G401 (cell line): ENCODE measurements at regions not wholly inside any gene's neighbourhood (a gene's known extent, or its start where the extent isn't known, plus 50 kb on each side); places are given as distances from the start of the nearest gene placed in this dataset.

ENCODE experiments used
- DNase-seq: peaks from one replicate; pipeline ENCODE4 v3.0.0-alpha.2; 2015; ENCODE audit warnings: low spot score
- in situ Hi-C: cut with HindIII; loops from 2 replicates; pipeline ENCODE4 v1.10.0; 2016; ENCODE audit warnings: low sequenced_read_pairs, mixed read lengths

GRCh38 chr3:102979682-102980354, 545.0 kb downstream of the ZPLD1 start:
- DNase-seq = no peak
- in situ Hi-C loops = no loop called here

DNA sequence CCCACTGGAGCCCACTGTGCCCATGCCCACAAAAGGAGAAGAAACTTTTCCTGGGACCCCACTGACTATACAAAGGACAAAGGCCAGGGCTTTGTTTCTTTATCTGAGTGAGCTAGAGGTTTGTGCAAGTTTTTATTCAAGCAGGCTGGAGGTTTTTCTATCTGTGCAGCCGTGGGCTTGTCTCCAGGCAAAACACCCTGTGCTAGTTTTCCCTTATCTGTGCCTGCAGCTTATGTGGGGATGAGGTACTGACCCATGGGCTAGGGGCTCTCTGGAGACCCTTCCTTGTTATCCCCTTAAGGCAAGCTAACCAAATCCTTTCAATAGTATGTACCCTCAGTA, 545.5 kb downstream of the ZPLD1 start:
- in situ Hi-C loops = no loop called here
- no peak for DNase-seq

DNA sequence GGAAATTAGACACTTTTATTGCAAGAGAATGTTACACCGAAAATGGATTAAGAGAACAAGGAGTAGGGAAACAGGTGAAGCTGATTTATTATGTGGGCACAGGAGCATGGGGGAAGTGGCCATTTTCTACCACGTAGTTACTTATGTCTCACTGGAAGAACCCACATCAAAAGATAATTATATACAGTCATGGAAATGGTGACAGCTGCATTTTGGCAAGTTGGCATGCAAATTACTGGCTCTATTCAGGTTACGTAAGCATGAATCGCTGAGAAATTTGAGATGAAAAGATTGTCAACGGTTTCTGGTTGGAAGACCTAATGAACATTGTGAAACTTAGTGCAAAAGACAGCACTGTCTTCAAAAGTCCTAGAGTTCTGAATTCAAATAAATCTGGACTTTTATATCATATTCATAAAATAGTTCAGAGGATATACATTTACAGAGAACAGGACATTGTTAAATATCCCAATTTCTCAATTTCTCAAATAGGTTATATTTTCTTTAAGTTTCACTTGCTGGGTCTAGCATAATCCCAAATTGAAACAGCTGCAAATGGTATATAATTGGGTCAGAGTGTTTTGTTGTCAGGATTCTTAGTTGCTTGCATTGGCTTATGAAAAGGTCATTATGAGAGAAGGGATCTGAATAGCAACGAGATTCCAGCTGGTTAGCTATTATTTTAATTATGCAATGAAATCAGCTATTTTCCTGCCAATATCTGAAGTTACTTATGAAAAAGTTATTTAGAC, 567.8 kb downstream of the ZPLD1 start:
- DNase-seq = no peak
- in situ Hi-C loops = no loop called here

GRCh38 chr3:103006526-103007183, 571.8 kb downstream of the ZPLD1 start:
- no peak for DNase-seq
- in situ Hi-C loops = no loop called here

GRCh38 chr3:103009609-103010008, 574.8 kb downstream of the ZPLD1 start:
- in situ Hi-C loops = no loop called here
- no peak for DNase-seq

DNA sequence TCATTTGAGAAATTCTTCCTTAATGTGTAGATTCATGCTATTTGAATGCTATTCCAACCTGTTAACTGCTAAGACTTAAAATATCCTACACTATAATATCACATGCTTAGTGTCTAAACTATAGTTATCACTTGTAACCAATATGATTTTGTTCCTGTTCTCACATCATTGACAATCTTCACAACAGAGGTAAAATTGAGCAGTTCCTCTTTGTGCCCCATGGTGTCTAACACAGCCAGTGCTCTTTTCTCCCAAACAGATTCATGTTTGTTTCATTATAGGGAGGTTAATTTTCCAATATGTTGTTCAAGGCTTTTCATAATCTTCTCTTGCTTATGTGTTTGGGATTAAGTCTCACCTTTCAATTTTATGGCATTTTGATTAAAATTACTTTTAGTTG, 591.1 kb downstream of the ZPLD1 start:
- DNase-seq = no peak
- in situ Hi-C loops = no loop called here

GRCh38 chr3:103033841-103034240, 599.0 kb downstream of the ZPLD1 start:
- DNase-seq = no peak
- in situ Hi-C loops = no loop called here

GRCh38 chr3:103047640-103048039, 612.8 kb downstream of the ZPLD1 start:
- no peak for DNase-seq
- in situ Hi-C loops = no loop called here

DNA sequence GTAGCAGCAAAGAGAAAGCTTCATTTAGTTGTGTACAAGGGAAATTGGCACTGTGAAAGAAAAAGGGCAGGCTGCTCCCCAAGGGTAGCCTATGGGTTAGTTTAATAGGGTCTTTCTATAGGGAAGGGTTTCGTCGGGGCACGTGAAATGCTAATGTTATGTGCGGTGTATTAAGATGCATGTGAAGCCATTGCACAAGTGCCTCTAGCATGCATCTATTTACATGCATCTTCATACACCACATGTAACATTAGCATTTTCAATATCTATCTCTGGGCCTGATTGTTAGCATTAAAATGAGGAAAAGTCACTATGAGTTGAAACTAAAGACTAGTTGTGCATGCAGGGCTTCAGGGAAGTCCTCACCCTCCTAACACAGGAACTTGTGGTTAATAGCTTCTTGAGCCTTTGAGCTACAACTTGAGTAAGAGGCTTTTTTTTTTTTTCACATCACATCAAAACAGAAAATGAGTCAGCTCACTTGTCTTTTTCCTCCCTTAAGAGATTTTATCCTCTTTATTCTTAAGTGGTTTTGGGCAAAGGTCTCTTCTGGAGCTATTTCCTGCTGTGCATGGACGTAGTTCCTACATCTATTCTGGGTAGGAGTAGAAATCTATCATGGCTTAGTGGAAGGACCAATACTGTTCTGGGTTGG, 613.4 kb downstream of the ZPLD1 start:
- DNase-seq = no peak
- in situ Hi-C loops = no loop called here

DNA sequence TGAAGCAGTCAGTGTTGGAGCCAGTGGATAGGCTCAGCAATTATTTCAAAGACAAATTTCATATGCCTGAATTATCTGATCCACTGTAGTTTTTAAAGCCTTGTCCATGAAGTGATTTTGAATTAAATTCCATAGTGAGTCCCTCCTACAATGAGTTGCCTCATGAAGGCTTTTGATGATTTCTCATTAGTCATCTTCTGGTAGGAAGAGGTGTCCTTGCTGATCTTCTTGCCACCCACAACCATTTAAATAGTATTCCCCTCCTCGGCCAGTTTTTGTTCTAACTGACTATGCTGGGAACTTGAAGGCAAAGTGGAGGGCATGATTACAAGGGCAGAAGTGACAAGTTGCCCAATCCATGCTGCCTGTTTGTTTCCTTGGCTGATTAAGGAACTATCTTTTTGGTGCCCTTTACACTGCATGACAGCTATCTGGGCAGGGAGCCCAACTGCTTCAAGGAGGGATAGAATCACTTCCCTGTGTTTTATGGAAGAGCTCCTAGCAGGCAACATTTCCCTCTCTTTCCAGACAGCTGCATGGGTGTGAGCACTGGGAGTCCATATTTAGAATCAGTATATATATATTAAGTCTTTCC, 617.5 kb downstream of the ZPLD1 start:
- peak; percentile 4 for DNase-seq
- in situ Hi-C loops = no loop called here

DNA sequence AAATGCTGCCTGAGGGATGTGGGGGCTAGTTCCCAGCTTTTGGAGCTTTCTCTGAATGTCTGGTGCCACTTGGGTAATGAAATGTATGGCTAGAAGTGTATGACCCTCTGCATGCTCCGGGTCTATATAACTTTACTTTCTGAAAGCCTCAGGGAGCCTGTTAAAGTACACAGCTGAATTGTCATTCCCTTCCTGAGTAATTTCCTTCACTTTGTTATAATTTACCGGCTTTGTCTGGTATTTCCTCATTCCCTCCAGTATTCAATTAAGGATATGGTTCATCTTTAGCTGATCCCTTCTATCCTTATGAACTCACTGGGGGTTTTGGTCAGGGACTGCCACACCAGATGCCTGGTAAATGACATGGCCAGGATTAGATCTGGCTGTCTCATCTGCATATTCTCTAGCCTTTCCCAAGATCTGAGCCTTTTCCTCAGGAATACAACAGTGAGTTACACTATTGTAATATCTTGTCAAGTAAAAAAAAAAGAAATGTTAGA, 620.3 kb downstream of the ZPLD1 start:
- no peak for DNase-seq
- in situ Hi-C loops = no loop called here

DNA sequence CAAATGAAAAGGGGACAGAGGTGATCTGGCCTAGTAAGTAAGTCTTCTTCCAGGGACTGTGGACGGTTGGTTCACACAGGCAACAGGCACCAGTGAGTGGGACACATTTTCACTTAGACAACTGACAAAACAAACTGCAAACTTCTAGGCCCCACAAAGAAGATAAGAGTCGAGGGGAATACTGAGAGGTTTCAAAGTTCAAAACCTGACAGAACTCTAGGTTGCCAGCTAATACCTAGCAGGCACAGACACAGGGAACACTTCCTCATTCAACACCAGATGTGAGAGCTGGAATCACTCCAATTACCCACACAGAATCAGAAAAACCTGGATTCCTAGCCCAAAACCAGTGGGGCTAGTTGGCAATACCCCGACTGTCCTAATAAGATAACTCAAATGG, 621.7 kb downstream of the ZPLD1 start:
- in situ Hi-C loops = no loop called here
- DNase-seq = no peak

- in situ Hi-C loops = no loop called here
- DNase-seq = no peak
Measured at GRCh38 chr3:103057003-103057402, 622.2 kb downstream of the ZPLD1 start.

GRCh38 chr3:103057487-103057886, 622.7 kb downstream of the ZPLD1 start:
- DNase-seq = no peak

DNA sequence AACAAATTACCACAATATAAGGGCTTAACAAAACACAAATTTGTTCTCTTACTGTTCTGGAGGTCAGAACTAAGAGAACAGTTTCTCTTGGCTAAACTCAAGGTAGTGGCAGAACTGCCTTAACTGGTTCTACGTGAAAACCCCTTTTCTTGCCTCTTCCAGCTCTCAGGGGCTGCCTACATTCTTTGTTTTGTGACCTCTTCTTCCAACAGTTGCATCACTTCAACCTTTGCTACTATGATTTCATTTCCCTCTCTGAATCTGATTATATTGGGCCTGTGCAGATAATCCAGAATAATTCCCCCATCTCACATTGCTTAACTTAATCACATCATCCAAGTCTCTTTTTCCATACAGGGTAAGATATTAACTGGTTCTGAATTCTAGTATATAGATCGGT, 624.6 kb downstream of the ZPLD1 start:
- DNase-seq = no peak

More at GRCh38 chr3:103057487-103057886, 622.7 kb downstream of the ZPLD1 start:
- in situ Hi-C loops = no loop called here

DNA sequence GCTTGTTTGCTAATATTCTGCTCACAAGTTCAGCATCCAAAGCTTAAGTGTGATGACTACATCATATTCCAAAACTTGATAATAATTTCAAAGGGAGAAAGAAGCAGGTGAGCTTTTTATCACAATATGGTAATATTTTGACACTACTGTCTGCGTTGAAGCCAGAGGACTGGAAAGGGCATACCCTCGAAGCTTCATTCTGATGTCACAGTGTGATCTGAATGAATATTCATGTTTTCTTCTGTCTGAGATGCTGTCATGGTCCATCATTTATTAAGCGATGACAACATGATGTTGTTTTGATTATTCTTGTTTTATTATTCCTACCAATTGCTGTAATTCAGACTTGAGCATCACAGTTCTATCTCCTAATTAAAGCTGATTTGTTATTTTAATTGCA, 625.4 kb downstream of the ZPLD1 start:
- in situ Hi-C loops = no loop called here
- no peak for DNase-seq

More for the DNA sequence above, 624.6 kb downstream of the ZPLD1 start:
- in situ Hi-C loops = no loop called here

GRCh38 chr3:103067963-103068362, 633.1 kb downstream of the ZPLD1 start:
- DNase-seq = no peak
- in situ Hi-C loops = no loop called here

DNA sequence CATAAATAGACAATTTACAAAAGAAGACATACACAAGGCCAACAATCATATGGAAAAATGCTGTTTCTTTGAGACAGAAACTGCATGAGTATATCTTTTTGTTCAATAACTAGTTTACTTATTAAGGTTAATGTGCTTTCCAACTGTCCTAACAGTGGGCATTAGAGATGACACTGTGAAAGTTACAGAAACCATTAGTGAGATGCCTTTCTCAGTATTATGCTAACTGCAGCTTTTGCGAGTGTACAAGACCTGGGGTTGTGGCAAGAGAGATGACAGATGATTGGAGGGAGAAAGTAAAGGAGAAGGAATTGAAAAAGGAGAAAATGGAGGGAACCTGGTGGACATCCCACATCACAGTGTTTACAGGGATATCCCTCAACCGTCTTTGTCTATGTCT, 640.5 kb downstream of the ZPLD1 start:
- in situ Hi-C loops = no loop called here
- DNase-seq = no peak

- no peak for DNase-seq
Measured at GRCh38 chr3:103077910-103078309, 643.1 kb downstream of the ZPLD1 start.

More at GRCh38 chr3:103077910-103078309, 643.1 kb downstream of the ZPLD1 start:
- in situ Hi-C loops = no loop called here
